ENCODE measurements at regions not wholly inside any gene's neighbourhood (a gene's known extent, or its start where the extent isn't known, plus 50 kb on each side); places are given as distances from the start of the nearest gene placed in this dataset.

GRCh38 chr2:118492335-118492734 is 355.1 kb downstream of the EN1 start:
- TF ChIP-seq, protein P1, sequence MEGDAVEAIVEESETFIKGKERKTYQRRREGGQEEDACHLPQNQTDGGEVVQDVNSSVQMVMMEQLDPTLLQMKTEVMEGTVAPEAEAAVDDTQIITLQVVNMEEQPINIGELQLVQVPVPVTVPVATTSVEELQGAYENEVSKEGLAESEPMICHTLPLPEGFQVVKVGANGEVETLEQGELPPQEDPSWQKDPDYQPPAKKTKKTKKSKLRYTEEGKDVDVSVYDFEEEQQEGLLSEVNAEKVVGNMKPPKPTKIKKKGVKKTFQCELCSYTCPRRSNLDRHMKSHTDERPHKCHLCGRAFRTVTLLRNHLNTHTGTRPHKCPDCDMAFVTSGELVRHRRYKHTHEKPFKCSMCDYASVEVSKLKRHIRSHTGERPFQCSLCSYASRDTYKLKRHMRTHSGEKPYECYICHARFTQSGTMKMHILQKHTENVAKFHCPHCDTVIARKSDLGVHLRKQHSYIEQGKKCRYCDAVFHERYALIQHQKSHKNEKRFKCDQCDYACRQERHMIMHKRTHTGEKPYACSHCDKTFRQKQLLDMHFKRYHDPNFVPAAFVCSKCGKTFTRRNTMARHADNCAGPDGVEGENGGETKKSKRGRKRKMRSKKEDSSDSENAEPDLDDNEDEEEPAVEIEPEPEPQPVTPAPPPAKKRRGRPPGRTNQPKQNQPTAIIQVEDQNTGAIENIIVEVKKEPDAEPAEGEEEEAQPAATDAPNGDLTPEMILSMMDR (IDR thresholded peaks at IDR 0.05), result peak in 2 of 6 experiments; percentile 12 to 17
- TF ChIP-seq POLR2A (IDR thresholded peaks at IDR 0.05), result no peak

Data from adrenal gland (tissue), 5 donors.